ENCODE measurements at regions not wholly inside any gene's neighbourhood (a gene's known extent, or its start where the extent isn't known, plus 50 kb on each side); places are given as distances from the start of the nearest gene placed in this dataset.

DNA sequence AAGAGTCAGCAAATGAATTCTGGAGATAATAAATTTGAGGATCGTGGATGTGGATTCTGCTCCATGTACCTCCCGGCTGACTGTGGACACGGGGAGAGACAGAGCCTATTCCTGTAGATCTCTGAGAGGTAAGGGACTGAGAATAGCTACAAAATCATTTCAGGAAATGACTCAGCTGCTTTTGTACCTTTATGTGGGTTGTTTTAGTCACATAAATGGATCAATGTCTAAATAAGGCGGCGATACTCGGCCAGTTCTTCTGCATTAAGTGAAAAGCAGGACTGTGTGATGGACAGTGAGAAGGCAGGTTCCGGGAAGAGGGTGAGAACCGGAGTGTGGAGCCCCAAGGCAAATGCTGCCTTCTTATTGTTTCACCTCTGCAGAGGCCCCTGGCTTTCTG, 128.1 kb downstream of the EFNB2 start:
- WGBS, 2 donors = 73 to 77% methylated on average over 8 of the region's 8 CpGs
- intact Hi-C loops (cut with DNase I) = no loop called here
- H3K36me3 ChIP-seq = no peaks in the 10 kb centered on the region
- no peaks in the 10 kb centered on the region for H3K4me1 ChIP-seq
- no peaks in the 10 kb centered on the region for H3K9me3 ChIP-seq
- H3K27ac ChIP-seq = no peak overlapping the region
- no peaks in the 10 kb centered on the region for H3K27me3 ChIP-seq
- TF ChIP-seq, protein P1, sequence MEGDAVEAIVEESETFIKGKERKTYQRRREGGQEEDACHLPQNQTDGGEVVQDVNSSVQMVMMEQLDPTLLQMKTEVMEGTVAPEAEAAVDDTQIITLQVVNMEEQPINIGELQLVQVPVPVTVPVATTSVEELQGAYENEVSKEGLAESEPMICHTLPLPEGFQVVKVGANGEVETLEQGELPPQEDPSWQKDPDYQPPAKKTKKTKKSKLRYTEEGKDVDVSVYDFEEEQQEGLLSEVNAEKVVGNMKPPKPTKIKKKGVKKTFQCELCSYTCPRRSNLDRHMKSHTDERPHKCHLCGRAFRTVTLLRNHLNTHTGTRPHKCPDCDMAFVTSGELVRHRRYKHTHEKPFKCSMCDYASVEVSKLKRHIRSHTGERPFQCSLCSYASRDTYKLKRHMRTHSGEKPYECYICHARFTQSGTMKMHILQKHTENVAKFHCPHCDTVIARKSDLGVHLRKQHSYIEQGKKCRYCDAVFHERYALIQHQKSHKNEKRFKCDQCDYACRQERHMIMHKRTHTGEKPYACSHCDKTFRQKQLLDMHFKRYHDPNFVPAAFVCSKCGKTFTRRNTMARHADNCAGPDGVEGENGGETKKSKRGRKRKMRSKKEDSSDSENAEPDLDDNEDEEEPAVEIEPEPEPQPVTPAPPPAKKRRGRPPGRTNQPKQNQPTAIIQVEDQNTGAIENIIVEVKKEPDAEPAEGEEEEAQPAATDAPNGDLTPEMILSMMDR (IDR thresholded peaks at IDR 0.05) = no peak
- no peak for TF ChIP-seq POLR2A (IDR thresholded peaks at IDR 0.05)
- no peak overlapping the region for H3K4me3 ChIP-seq (replicated peaks in 1 of 3)
- no peak for DNase-seq

DNA sequence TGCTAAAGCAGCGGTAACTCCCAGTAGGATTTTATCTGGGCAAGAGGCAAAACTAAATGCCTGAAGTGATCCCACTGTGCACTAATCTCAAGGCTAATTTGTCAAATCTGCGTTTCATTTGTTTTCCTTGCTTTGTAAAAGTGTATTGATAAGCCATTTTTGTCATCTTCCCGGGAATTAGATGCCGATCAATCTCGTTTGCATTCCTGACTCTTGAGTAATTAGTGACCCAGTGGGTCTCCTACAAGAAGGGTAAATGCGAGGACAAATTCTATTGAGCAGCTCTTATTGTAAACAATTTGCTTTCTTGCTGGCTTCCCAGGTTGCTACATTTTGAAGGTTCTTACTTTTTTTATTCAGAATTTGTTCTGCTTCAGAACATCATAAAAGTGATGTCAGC, 129.7 kb downstream of the EFNB2 start:
- intact Hi-C loops (cut with DNase I) = no loop called here
- Histone ChIP-seq H3K27ac (no peak overlapping the region), H3K4me1 (no peaks in the 10 kb centered on the region), H3K36me3 (no peaks in the 10 kb centered on the region), H3K27me3 (no peaks in the 10 kb centered on the region), H3K4me3 (replicated peaks in 1 of 3) (no peak overlapping the region), H3K9me3 (no peaks in the 10 kb centered on the region)
- TF ChIP-seq, protein P1 (IDR thresholded peaks at IDR 0.05) = no peak
- no peak for TF ChIP-seq POLR2A (IDR thresholded peaks at IDR 0.05)
- no peak for DNase-seq
- WGBS, 2 donors = 80 to 84% methylated on average over 6 of the region's 6 CpGs

DNA sequence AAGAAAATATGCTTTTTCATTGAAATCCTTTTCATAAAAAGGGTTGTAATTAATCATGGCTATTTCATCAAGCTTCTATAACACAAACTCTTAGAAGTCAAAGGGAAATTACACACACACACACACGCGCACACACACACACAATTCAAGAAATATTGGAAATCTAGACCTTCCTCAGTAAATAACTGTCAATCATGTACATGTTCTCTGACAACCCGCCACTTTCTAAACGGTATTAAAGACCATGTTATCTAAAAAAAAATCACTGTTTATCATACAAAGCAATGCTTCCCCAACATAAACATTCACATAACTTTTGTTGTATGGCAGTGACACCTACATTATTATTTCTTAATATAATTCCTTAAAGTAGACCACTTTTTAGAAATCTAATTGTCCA, 132.2 kb downstream of the EFNB2 start:
- DNase-seq = no peak
- H3K27ac ChIP-seq = no peak overlapping the region
- no peak for TF ChIP-seq POLR2A (IDR thresholded peaks at IDR 0.05)
- TF ChIP-seq, protein P1 (IDR thresholded peaks at IDR 0.05) = no peak
- H3K36me3 ChIP-seq = no peaks in the 10 kb centered on the region
- H3K9me3 ChIP-seq = no peaks in the 10 kb centered on the region
- no peak overlapping the region for H3K4me3 ChIP-seq (replicated peaks in 1 of 3)
- intact Hi-C loops (cut with DNase I) = no loop called here
- 85 to 87% methylated on average over 4 of the region's 4 CpGs for WGBS, 2 donors
- no peaks in the 10 kb centered on the region for H3K4me1 ChIP-seq
- no peaks in the 10 kb centered on the region for H3K27me3 ChIP-seq

DNA sequence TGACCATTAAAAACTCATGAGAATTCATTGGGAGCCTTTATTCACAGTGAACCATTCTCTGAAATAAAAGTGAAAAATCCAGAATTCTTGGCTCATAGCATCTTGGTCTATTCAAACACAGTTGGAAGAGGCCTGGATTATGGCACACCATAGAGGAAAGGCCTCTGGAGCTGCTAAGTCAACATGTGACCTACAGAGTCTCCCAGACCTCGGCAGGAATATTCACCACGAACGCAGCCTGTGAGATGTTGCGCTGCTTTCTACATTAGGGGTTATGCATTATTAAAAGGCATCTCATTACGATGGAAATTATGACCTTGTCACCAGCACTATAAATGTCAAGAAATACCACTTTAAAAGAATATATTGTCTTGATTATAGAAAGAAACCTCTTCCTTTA, 132.6 kb downstream of the EFNB2 start:
- Histone ChIP-seq H3K36me3 (no peaks in the 10 kb centered on the region), H3K27me3 (no peaks in the 10 kb centered on the region), H3K27ac (no peak overlapping the region), H3K9me3 (no peaks in the 10 kb centered on the region), H3K4me3 (replicated peaks in 1 of 3) (no peak overlapping the region), H3K4me1 (no peaks in the 10 kb centered on the region)
- intact Hi-C loops (cut with DNase I) = no loop called here
- no peak for DNase-seq
- TF ChIP-seq POLR2A (IDR thresholded peaks at IDR 0.05) = no peak
- TF ChIP-seq, protein P1 (IDR thresholded peaks at IDR 0.05) = no peak
- 84 to 90% methylated on average over 5 of the region's 5 CpGs for WGBS, 2 donors

DNA sequence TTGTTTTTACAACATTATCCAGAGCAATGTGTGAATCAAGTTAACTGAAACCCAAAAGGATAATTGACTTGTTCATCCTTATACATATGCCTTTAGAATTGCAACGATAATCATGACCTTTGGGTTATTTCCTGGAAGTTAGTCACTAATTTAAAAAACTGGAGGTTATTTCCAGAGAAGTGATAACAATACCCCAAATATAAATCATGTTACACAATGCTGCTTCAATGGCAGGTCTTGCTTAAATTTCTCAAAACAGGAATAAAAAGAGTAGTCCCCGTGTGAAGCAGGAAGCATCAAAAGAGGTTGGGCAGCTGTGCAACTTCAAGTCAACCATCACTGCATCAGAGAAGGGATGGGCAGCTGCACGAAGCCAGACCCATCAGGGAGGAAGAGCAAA, 134.4 kb downstream of the EFNB2 start:
- H3K27me3 ChIP-seq = no peaks in the 10 kb centered on the region
- no peak for TF ChIP-seq POLR2A (IDR thresholded peaks at IDR 0.05)
- TF ChIP-seq, protein P1 (IDR thresholded peaks at IDR 0.05) = no peak
- intact Hi-C loops (cut with DNase I) = no loop called here
- no peak for DNase-seq
- H3K4me1 ChIP-seq = no peaks in the 10 kb centered on the region
- no peak overlapping the region for H3K4me3 ChIP-seq (replicated peaks in 1 of 3)
- H3K27ac ChIP-seq = no peak overlapping the region
- WGBS, 2 donors = 71% methylated on average over 3 of the region's 3 CpGs
- H3K9me3 ChIP-seq = no peaks in the 10 kb centered on the region
- H3K36me3 ChIP-seq = no peaks in the 10 kb centered on the region

Measured in thyroid gland (tissue), 4 donors.